HG03457 (cell line): ENCODE measurements at regions not wholly inside any gene's neighbourhood (a gene's known extent, or its start where the extent isn't known, plus 50 kb on each side); places are given as distances from the start of the nearest gene placed in this dataset.
"Not testable (repeated sequence)": the region's sequence is repeated elsewhere in the genome, so short reads cannot be mapped to it uniquely, and the experiment has no call there.

Source experiments
- ATAC-seq: cut with Tn5 transposase; IDR thresholded peaks from one replicate; pipeline ENCODE4 v1.9.1; 2021; ENCODE audit warnings: moderate number of reproducible peaks; ENCODE audit not compliant: unreplicated experiment

- no peak for ATAC-seq
Observed at GRCh38 chr16:56022818-56023217, 147.6 kb upstream of the CES5A start.

GRCh38 chr16:56019274-56019673 is 144.1 kb upstream of the CES5A start:
- no peak for ATAC-seq

GRCh38 chr16:56013962-56014552 is 138.9 kb upstream of the CES5A start:
- no peak for ATAC-seq

GRCh38 chr16:56012482-56012811 is 137.3 kb upstream of the CES5A start:
- no peak for ATAC-seq

- no peak for ATAC-seq
Observed at GRCh38 chr16:56011808-56012481, 136.8 kb upstream of the CES5A start.

GRCh38 chr16:56005958-56006357 is 130.8 kb upstream of the CES5A start:
- no peak for ATAC-seq

GRCh38 chr16:55999683-56000082 is 124.5 kb upstream of the CES5A start:
- no peak for ATAC-seq

GRCh38 chr16:55993088-55993487 is 117.9 kb upstream of the CES5A start:
- ATAC-seq: no peak

GRCh38 chr16:55992551-55992950 is 117.4 kb upstream of the CES5A start:
- no peak for ATAC-seq

GRCh38 chr16:55991843-55992242 is 116.7 kb upstream of the CES5A start:
- ATAC-seq: no peak

GRCh38 chr16:55989569-55989907 is 114.4 kb upstream of the CES5A start:
- no peak for ATAC-seq

GRCh38 chr16:55988850-55989568 is 113.8 kb upstream of the CES5A start:
- not testable (repeated sequence) for ATAC-seq

- ATAC-seq: no peak
Observed at GRCh38 chr16:55988013-55988412, 112.8 kb upstream of the CES5A start.

- ATAC-seq: no peak
Observed at GRCh38 chr16:55982597-55982996, 107.4 kb upstream of the CES5A start.

GRCh38 chr16:55981557-55981956 is 106.4 kb upstream of the CES5A start:
- ATAC-seq: no peak

GRCh38 chr16:55976815-55977214 is 101.6 kb upstream of the CES5A start:
- no peak for ATAC-seq

GRCh38 chr16:55971447-55971846 is 96.3 kb upstream of the CES5A start:
- ATAC-seq: no peak

GRCh38 chr16:55968221-55968620 is 93.0 kb upstream of the CES5A start:
- ATAC-seq: no peak

- ATAC-seq: no peak
Observed at GRCh38 chr16:55964923-55965475, 89.8 kb upstream of the CES5A start.

GRCh38 chr16:55955845-55956244 is 80.7 kb upstream of the CES5A start:
- no peak for ATAC-seq

GRCh38 chr16:55955424-55955823 is 80.3 kb upstream of the CES5A start:
- ATAC-seq: no peak

- no peak for ATAC-seq
Observed at GRCh38 chr16:55954906-55955305, 79.7 kb upstream of the CES5A start.
